SU-DHL-6 (cell line): ENCODE measurements at regions not wholly inside any gene's neighbourhood (a gene's known extent, or its start where the extent isn't known, plus 50 kb on each side); places are given as distances from the start of the nearest gene placed in this dataset.

Experiments
- H2AFZ ChIP-seq: fragments of 200-600 bp; sonication (generic); 2 replicates; pipeline ENCODE4 v1.6.1; 2014; ENCODE audit warnings: low read depth, mild to moderate bottlenecking, moderate library complexity, mixed read lengths, antibody characterized with exemption, low read length; ENCODE audit not compliant: severe bottlenecking
- H3F3A ChIP-seq: fragments of 200-600 bp; shearing (Covaris generic); 2 replicates; pipeline ENCODE4 v1.6.0; 2016; ENCODE audit warnings: antibody characterized with exemption, mild to moderate bottlenecking; ENCODE audit not compliant: insufficient read depth
- H3K27ac ChIP-seq: fragments of 200-600 bp; sonication (generic); 2 replicates; pipeline ENCODE4 v1.5.1; 2016; ENCODE audit warnings: low read depth, mild to moderate bottlenecking, low read length, moderate library complexity, mixed read lengths
- H3K27me3 ChIP-seq: fragments of 200-600 bp; sonication (generic), shearing (Covaris generic); 2 replicates; pipeline ENCODE4 v1.6.0; 2014; ENCODE audit warnings: mild to moderate bottlenecking, low read length
- H3K36me3 ChIP-seq: fragments of 200-600 bp; sonication (generic); 2 replicates; pipeline ENCODE4 v1.6.1; 2014; ENCODE audit warnings: mild to moderate bottlenecking, low read length, mixed read lengths
- H3K4me2 ChIP-seq: fragments of 300-600, 200-600 bp; shearing (Covaris generic), sonication (generic); 2 replicates; pipeline ENCODE4 v1.6.0; 2014; ENCODE audit warnings: low read length, low read depth, mild to moderate bottlenecking; ENCODE audit not compliant: poor library complexity, severe bottlenecking
- H3K4me3 ChIP-seq: fragments of 200-600 bp; sonication (generic); 2 replicates; pipeline ENCODE4 v1.5.1; 2014; ENCODE audit warnings: antibody characterized with exemption, low read length, mild to moderate bottlenecking, mixed read lengths; ENCODE audit not compliant: insufficient read depth, poor library complexity, severe bottlenecking
- H3K79me2 ChIP-seq: fragments of 200-600 bp; sonication (generic); 2 replicates; pipeline ENCODE4 v1.6.1; 2014; ENCODE audit warnings: mild to moderate bottlenecking, low read length, moderate library complexity; ENCODE audit not compliant: insufficient read depth
- H3K9ac ChIP-seq: fragments of 200-600 bp; sonication (generic); 2 replicates; pipeline ENCODE4 v1.7.0; 2014; ENCODE audit warnings: mild to moderate bottlenecking, low read length
- H3K9me2 ChIP-seq: fragments of 200-600 bp; sonication (generic); replicated peaks from 2 replicates; pipeline ENCODE4 v1.6.1; 2014; ENCODE audit warnings: low read length; ENCODE audit not compliant: insufficient read depth
- H3K9me3 ChIP-seq: fragments of 200-600 bp; sonication (generic); 2 replicates; pipeline ENCODE4 v1.6.1; 2014; ENCODE audit warnings: low read length, mixed read lengths; ENCODE audit not compliant: insufficient read depth
- H4K20me1 ChIP-seq: fragments of 200-600 bp; sonication (generic); 2 replicates; pipeline ENCODE4 v1.6.1; 2014; ENCODE audit warnings: low read depth, mild to moderate bottlenecking, antibody characterized with exemption, low read length, moderate library complexity, mixed read lengths
- CTCF ChIP-seq: fragments of 200-600 bp; sonication (generic); IDR thresholded peaks from one replicate; pipeline ENCODE4 v1.5.1; 2017; ENCODE audit warnings: antibody characterized with exemption, mild to moderate bottlenecking, low read length, moderate library complexity; ENCODE audit not compliant: insufficient read depth, poor library complexity, severe bottlenecking
- EZH2phosphoT487 ChIP-seq: fragments of 200-600 bp; sonication (generic), shearing (Covaris generic); conservative IDR thresholded peaks from 2 replicates; pipeline ENCODE4 v1.6.1; 2018; ENCODE audit warnings: mild to moderate bottlenecking, antibody characterized with exemption, low read length, moderate library complexity, mixed read lengths

DNA sequence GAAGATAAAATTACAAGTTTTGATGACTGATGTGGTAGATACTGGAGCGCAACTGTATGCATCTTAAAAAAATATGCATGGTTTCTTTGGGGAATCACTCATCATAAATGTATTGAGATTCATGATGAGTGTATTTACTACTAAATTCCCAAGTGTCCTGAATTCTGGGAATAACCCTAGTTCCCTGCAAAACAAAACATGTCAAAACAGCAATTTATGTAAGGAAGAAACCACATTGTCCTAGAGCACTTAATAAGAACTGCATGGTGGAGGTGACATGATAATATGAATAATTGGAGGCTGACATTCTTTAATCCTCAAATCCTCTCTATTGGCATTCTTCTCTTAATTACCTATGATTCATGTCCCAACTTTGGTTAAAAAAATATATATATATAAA lies 1804.7 kb downstream of the STIM2 start:
- Histone ChIP-seq H3K27me3 (no peaks in the 10 kb centered on the region), H3K27ac (no peak overlapping the region), H3K36me3 (no peaks in the 10 kb centered on the region), H3F3A (no peaks in the 10 kb centered on the region), H2AFZ (no peak overlapping the region), H3K9me3 (no peaks in the 10 kb centered on the region; the same call in 1 of the 2 replicates), H3K9ac (no peak overlapping the region), H3K79me2 (no peaks in the 10 kb centered on the region), H3K9me2 (no peaks in the 10 kb centered on the region), H3K4me2 (no peak overlapping the region), H4K20me1 (no peaks in the 10 kb centered on the region), H3K4me3 (no peak overlapping the region)
- TF ChIP-seq EZH2phosphoT487 (no peak), CTCF (no peak)

GRCh38 chr4:28675582-28675981 lies 1814.9 kb downstream of the STIM2 start:
- Histone ChIP-seq H3K79me2 (no peaks in the 10 kb centered on the region), H3K27ac (no peak overlapping the region), H3K36me3 (no peaks in the 10 kb centered on the region), H3K9me2 (no peaks in the 10 kb centered on the region), H2AFZ (no peak overlapping the region), H3K9ac (no peak overlapping the region), H4K20me1 (no peaks in the 10 kb centered on the region), H3K4me2 (no peak overlapping the region), H3F3A (no peaks in the 10 kb centered on the region), H3K4me3 (no peak overlapping the region), H3K27me3 (no peaks in the 10 kb centered on the region), H3K9me3 (no peaks in the 10 kb centered on the region)
- TF ChIP-seq CTCF (no peak), EZH2phosphoT487 (no peak)

- H3K27me3 ChIP-seq, result no peaks in the 10 kb centered on the region
- no peaks in the 10 kb centered on the region for H3K79me2 ChIP-seq
These were observed 1817.2 kb downstream of the STIM2 start for GRCh38 chr4:28677808-28678207.

More at GRCh38 chr4:28677808-28678207, 1817.2 kb downstream of the STIM2 start:
- no peaks in the 10 kb centered on the region for H3K36me3 ChIP-seq
- no peaks in the 10 kb centered on the region for H3F3A ChIP-seq
- H3K4me3 ChIP-seq, result no peak overlapping the region
- no peaks in the 10 kb centered on the region for H4K20me1 ChIP-seq
- H3K9me2 ChIP-seq, result no peaks in the 10 kb centered on the region
- no peak overlapping the region for H3K9ac ChIP-seq
- TF ChIP-seq EZH2phosphoT487, result no peak
- TF ChIP-seq CTCF, result no peak
- H2AFZ ChIP-seq, result no peak overlapping the region
- H3K9me3 ChIP-seq, result no peaks in the 10 kb centered on the region
- H3K4me2 ChIP-seq, result no peak overlapping the region
- no peak overlapping the region for H3K27ac ChIP-seq
